ENCODE measurements at regions not wholly inside any gene's neighbourhood (a gene's known extent, or its start where the extent isn't known, plus 50 kb on each side); places are given as distances from the start of the nearest gene placed in this dataset.
"Not testable (repeated sequence)": the region's sequence is repeated elsewhere in the genome, so short reads cannot be mapped to it uniquely, and the experiment has no call there.

DNA sequence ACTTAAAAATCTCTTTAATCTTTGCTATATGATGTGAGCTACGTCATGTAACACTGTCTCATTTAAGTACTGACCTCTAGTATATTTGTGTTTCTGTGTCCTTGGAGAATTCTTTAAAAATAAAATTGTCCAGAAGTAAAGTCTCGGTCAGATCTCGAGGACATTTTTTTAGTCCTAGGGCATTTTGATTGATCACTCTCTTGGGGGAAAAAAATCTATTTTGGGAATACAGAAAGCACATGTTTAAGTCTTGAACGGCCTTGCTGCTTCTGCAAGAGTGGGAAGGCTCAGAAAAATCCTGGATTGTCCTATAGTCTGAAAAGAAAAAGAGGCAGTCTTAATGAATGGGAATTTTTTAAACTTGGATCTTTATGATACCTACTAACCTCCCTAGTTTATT lies 234.3 kb downstream of the UTRN start:
- Mint-ChIP-seq H3K36me3 (ENCODE audit: insufficient read depth, unreplicated experiment) (no peaks in the 10 kb centered on the region), H3K4me3 (ENCODE audit: low read depth, unreplicated experiment) (no peak overlapping the region), H3K27me3 (ENCODE audit: unreplicated experiment) (no peaks in the 10 kb centered on the region), H3K27ac (ENCODE audit: unreplicated experiment) (no peak overlapping the region), H3K4me1 (ENCODE audit: low read depth, unreplicated experiment) (no peaks in the 10 kb centered on the region), H3K9me3 (ENCODE audit: low read depth, unreplicated experiment) (no peaks in the 10 kb centered on the region)
- no peak for DNase-seq
- TF ChIP-seq, protein P1, sequence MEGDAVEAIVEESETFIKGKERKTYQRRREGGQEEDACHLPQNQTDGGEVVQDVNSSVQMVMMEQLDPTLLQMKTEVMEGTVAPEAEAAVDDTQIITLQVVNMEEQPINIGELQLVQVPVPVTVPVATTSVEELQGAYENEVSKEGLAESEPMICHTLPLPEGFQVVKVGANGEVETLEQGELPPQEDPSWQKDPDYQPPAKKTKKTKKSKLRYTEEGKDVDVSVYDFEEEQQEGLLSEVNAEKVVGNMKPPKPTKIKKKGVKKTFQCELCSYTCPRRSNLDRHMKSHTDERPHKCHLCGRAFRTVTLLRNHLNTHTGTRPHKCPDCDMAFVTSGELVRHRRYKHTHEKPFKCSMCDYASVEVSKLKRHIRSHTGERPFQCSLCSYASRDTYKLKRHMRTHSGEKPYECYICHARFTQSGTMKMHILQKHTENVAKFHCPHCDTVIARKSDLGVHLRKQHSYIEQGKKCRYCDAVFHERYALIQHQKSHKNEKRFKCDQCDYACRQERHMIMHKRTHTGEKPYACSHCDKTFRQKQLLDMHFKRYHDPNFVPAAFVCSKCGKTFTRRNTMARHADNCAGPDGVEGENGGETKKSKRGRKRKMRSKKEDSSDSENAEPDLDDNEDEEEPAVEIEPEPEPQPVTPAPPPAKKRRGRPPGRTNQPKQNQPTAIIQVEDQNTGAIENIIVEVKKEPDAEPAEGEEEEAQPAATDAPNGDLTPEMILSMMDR (IDR thresholded peaks at IDR 0.05; ENCODE audit: unreplicated experiment) = no peak
- CTCF ChIA-PET = no interaction called here
- intact Hi-C loops (cut with micrococcal nuclease; ENCODE audit: unreplicated experiment) = no loop called here
- BruUV-seq (replicated peaks) = no TSS peak

DNA sequence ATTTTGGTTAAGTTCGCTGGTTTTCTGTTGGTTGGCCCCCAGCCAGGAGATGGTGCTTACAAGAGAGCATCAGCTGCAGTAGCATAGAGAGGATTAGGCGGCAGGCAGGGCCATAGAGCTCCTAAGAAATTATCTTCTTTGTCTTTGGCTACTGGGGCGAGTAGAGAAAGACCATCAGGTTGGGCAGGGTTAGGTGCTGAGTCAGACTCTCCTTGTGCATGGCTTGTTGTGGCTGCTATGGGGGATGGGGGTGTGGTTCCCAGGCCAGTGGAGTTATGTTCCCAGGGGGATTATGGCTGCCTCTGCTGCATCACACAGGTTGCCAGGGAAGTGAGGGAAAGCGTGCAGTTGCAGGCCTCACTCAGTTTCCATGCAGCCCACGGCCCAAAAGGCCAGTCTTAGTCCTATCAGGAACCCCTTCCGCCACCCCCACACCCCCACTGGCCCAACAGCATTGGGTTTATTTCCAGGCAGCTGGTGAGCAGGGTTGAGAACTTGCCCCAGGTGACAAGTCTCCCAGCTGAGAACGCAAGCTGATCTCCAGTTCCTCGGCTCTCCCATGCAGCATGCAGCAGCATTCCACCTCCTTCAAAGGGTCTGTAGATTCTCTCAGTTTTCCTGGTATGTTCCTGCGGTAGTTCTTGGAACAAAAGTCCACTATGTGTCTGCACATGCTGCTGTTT lies 243.7 kb downstream of the UTRN start:
- Mint-ChIP-seq H3K9me3 (ENCODE audit: low read depth, unreplicated experiment) (no peaks in the 10 kb centered on the region), H3K4me1 (ENCODE audit: low read depth, unreplicated experiment) (no peaks in the 10 kb centered on the region), H3K27ac (ENCODE audit: unreplicated experiment) (no peak overlapping the region), H3K4me3 (ENCODE audit: low read depth, unreplicated experiment) (no peak overlapping the region), H3K27me3 (ENCODE audit: unreplicated experiment) (no peaks in the 10 kb centered on the region), H3K36me3 (ENCODE audit: insufficient read depth, unreplicated experiment) (peaks cover 7% of the 10 kb centered on the region)
- no peak for DNase-seq
- intact Hi-C loops (cut with micrococcal nuclease; ENCODE audit: unreplicated experiment) = no loop called here
- CTCF ChIA-PET = no interaction called here
- no TSS peak for BruUV-seq (replicated peaks)
- TF ChIP-seq, protein P1 (IDR thresholded peaks at IDR 0.05; ENCODE audit: unreplicated experiment) = no peak

DNA sequence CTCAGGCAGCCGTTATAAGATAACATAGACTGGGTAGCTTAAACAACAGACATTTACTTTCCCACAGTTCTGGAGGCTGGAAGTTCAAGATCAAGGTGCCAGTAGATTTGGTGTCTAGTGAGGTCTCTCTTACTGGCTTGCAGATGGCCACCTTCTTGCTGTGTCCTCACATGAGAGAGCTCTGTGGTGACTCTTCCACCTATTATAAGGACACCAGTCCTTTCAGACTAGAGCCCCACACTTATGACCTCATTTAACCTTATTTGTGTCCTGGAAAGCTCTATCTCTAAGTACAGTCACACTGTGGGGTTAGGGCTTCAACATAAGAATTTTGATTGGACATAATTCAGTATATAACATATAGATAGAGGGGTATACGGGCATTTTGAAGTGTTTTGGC lies 245.0 kb downstream of the UTRN start:
- intact Hi-C loops (cut with micrococcal nuclease; ENCODE audit: unreplicated experiment) = no loop called here
- H3K4me3 Mint-ChIP-seq (ENCODE audit: low read depth, unreplicated experiment) = no peak overlapping the region
- peaks cover 7% of the 10 kb centered on the region for H3K36me3 Mint-ChIP-seq (ENCODE audit: insufficient read depth, unreplicated experiment)
- CTCF ChIA-PET = no interaction called here
- H3K4me1 Mint-ChIP-seq (ENCODE audit: low read depth, unreplicated experiment) = no peaks in the 10 kb centered on the region
- no peak for DNase-seq
- H3K9me3 Mint-ChIP-seq (ENCODE audit: low read depth, unreplicated experiment) = no peaks in the 10 kb centered on the region
- TF ChIP-seq, protein P1 (IDR thresholded peaks at IDR 0.05; ENCODE audit: unreplicated experiment) = no peak
- no TSS peak for BruUV-seq (replicated peaks)
- no peaks in the 10 kb centered on the region for H3K27me3 Mint-ChIP-seq (ENCODE audit: unreplicated experiment)
- no peak overlapping the region for H3K27ac Mint-ChIP-seq (ENCODE audit: unreplicated experiment)

DNA sequence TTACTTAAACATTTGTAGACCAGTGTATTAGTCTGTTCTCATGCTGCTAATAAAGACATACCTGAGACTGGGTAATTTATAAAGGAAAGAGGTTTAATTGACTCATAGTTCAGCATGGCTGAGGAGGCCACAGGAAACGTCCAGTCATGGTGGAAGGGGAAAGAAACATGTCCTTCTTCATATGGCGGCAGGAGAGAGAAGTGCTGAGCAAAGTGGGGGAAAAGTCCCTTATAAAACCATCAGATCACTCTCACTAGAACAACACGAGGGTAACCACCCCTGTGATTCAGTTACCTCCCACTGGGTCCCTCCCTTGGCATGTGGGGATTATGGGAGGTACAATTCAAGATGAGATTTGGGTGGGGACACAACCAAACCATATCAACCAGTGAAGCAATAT lies 247.1 kb downstream of the UTRN start:
- DNase-seq; H3K27ac Mint-ChIP-seq (ENCODE audit: unreplicated experiment); BruUV-seq (replicated peaks); H3K4me1 Mint-ChIP-seq (ENCODE audit: low read depth, unreplicated experiment); H3K36me3 Mint-ChIP-seq (ENCODE audit: insufficient read depth, unreplicated experiment); H3K9me3 Mint-ChIP-seq (ENCODE audit: low read depth, unreplicated experiment); H3K27me3 Mint-ChIP-seq (ENCODE audit: unreplicated experiment); CTCF ChIA-PET; intact Hi-C loops (cut with micrococcal nuclease; ENCODE audit: unreplicated experiment); H3K4me3 Mint-ChIP-seq (ENCODE audit: low read depth, unreplicated experiment): not testable (repeated sequence)

DNA sequence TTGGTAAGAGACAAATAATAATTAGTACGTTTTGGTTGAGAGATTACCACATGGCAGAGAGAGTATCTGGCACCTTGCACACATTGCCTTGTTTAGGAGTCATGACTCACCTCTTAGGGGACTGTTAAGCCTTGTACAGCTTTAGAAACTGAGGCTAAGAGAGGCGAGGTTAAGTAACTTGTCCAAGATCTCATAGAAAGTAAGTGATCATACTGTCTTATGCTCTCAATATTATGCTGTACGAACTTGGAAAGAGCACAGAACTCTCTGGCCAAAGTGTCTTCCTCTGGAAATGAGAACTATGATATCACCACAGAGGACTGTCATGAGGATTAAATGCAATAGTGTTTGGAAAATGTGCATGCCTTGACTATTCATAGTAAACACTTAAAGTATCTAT lies 249.0 kb downstream of the UTRN start:
- TF ChIP-seq, protein P1 (IDR thresholded peaks at IDR 0.05; ENCODE audit: unreplicated experiment) = no peak
- BruUV-seq (replicated peaks) = no TSS peak
- no peak for DNase-seq
- Mint-ChIP-seq H3K4me1 (ENCODE audit: low read depth, unreplicated experiment) (no peaks in the 10 kb centered on the region), H3K36me3 (ENCODE audit: insufficient read depth, unreplicated experiment) (no peaks in the 10 kb centered on the region), H3K27ac (ENCODE audit: unreplicated experiment) (no peak overlapping the region), H3K4me3 (ENCODE audit: low read depth, unreplicated experiment) (no peak overlapping the region), H3K27me3 (ENCODE audit: unreplicated experiment) (no peaks in the 10 kb centered on the region), H3K9me3 (ENCODE audit: low read depth, unreplicated experiment) (no peaks in the 10 kb centered on the region)
- intact Hi-C loops (cut with micrococcal nuclease; ENCODE audit: unreplicated experiment) = no loop called here
- CTCF ChIA-PET = no interaction called here
